ENCODE measurements at regions not wholly inside any gene's neighbourhood (a gene's known extent, or its start where the extent isn't known, plus 50 kb on each side); places are given as distances from the start of the nearest gene placed in this dataset.

GRCh38 chr18:72674710-72675109, 130.6 kb upstream of the CBLN2 start:
- no peak for TF ChIP-seq KLF16 (tag by site-specific recombination; IDR thresholded peaks at IDR 0.05)
- no peak for TF ChIP-seq ZNF555 (tag by site-specific recombination; conservative IDR thresholded peaks at IDR 0.05)
- TF ChIP-seq ZNF311 (tag by site-specific recombination; IDR thresholded peaks at IDR 0.05; ENCODE audit: borderline replicate concordance), result no peak
- TF ChIP-seq REST (tag by site-specific recombination; IDR thresholded peaks at IDR 0.05), result no peak
- TF ChIP-seq ZNF768 (tag by site-specific recombination; IDR thresholded peaks at IDR 0.05), result no peak

All from HEK293 (cell line).